GM23338 (cell line): ENCODE measurements at regions not wholly inside any gene's neighbourhood (a gene's known extent, or its start where the extent isn't known, plus 50 kb on each side); places are given as distances from the start of the nearest gene placed in this dataset.

Experiments used
- ATAC-seq: fragments of 200-7000 bp; cut with Tn5 transposase; 3 replicates; pipeline ENCODE4 v1.9.1; 2020
- DNase-seq: peaks from one replicate; pipeline ENCODE4 v3.0.0-alpha.2; 2015; ENCODE audit warnings: low spot score
- H2AFZ ChIP-seq: fragments of 200-600 bp; sonication (generic); 2 replicates; pipeline ENCODE4 v1.8.0; 2016; ENCODE audit warnings: antibody characterized with exemption, mild to moderate bottlenecking, moderate library complexity
- H3F3A ChIP-seq: fragments of 200-600 bp; sonication (generic); replicated peaks from 2 replicates; pipeline ENCODE4 v1.8.0; 2017; ENCODE audit warnings: antibody characterized with exemption, mixed run types, low read depth
- H3K27ac ChIP-seq: fragments of 200-600 bp; sonication (generic); 2 replicates; pipeline ENCODE4 v1.6.1; 2016; ENCODE audit warnings: low read depth
- H3K27me3 ChIP-seq: fragments of 200-600 bp; sonication (generic); 2 replicates; pipeline ENCODE4 v1.8.0; 2016; ENCODE audit warnings: mild to moderate bottlenecking, mixed run types, moderate library complexity; ENCODE audit not compliant: insufficient read depth
- H3K36me3 ChIP-seq: fragments of 200-600 bp; sonication (generic); 2 replicates; pipeline ENCODE4 v1.8.0; 2016; ENCODE audit warnings: mild to moderate bottlenecking; ENCODE audit not compliant: insufficient read depth
- H3K4me1 ChIP-seq: fragments of 200-600 bp; sonication (generic); 2 replicates; pipeline ENCODE4 v1.8.0; 2016; ENCODE audit warnings: mild to moderate bottlenecking, moderate library complexity; ENCODE audit not compliant: insufficient read depth
- H3K4me2 ChIP-seq: fragments of 200-600 bp; sonication (generic); 2 replicates; pipeline ENCODE4 v1.7.1; 2017; ENCODE audit warnings: mixed run types
- H3K4me3 ChIP-seq: fragments of 200-600 bp; sonication (generic); 2 replicates; pipeline ENCODE4 v1.6.1; 2016; ENCODE audit warnings: mixed run types
- H3K79me2 ChIP-seq: fragments of 200-600 bp; sonication (generic); replicated peaks from 2 replicates; pipeline ENCODE4 v1.8.0; 2017; ENCODE audit warnings: mild to moderate bottlenecking; ENCODE audit not compliant: insufficient read depth
- H3K9me2 ChIP-seq: fragments of 200-600 bp; sonication (generic); 2 replicates; pipeline ENCODE4 v1.8.0; 2017; ENCODE audit not compliant: insufficient read depth
- H4K20me1 ChIP-seq: fragments of 200-600 bp; sonication (generic); replicated peaks from 2 replicates; pipeline ENCODE4 v1.8.0; 2017; ENCODE audit warnings: mild to moderate bottlenecking; ENCODE audit not compliant: insufficient read depth
- H3K27ac Mint-ChIP-seq: 2 replicates; pipeline ENCODE4 v1.8.0; 2020; ENCODE audit warnings: inconsistent platforms, mild to moderate bottlenecking, moderate library complexity, mixed read lengths
- H3K27me3 Mint-ChIP-seq: 3 replicates; pipeline ENCODE4 v1.8.0; 2022; ENCODE audit warnings: low read depth, mild to moderate bottlenecking, moderate library complexity, mixed read lengths, inconsistent platforms; ENCODE audit not compliant: insufficient read depth, poor library complexity
- H3K36me3 Mint-ChIP-seq: 3 replicates; pipeline ENCODE4 v1.8.0; 2021; ENCODE audit warnings: low read depth, mild to moderate bottlenecking, inconsistent platforms, moderate library complexity, mixed read lengths
- H3K4me1 Mint-ChIP-seq: 3 replicates; pipeline ENCODE4 v1.8.0; 2020; ENCODE audit warnings: mild to moderate bottlenecking, inconsistent platforms, mixed read lengths
- H3K4me3 Mint-ChIP-seq: 3 replicates; pipeline ENCODE4 v1.8.0; 2021; ENCODE audit warnings: moderate library complexity, mild to moderate bottlenecking, inconsistent platforms, mixed read lengths
- H3K9me3 Mint-ChIP-seq: 3 replicates; pipeline ENCODE4 v1.8.0; 2020; ENCODE audit warnings: moderate library complexity, mild to moderate bottlenecking, inconsistent platforms, mixed read lengths
- CREB1 ChIP-seq: fragments of 250-450 bp; sonication (Bioruptor Pico); IDR thresholded peaks from 2 replicates; pipeline ENCODE4 v1.5.0; 2020; ENCODE audit warnings: low read depth, mild to moderate bottlenecking, moderate library complexity
- ETS1 ChIP-seq: IDR thresholded peaks from 2 replicates; pipeline ENCODE4 v1.6.1; 2016; ENCODE audit warnings: antibody characterized with exemption
- EZH2phosphoT487 ChIP-seq: fragments of 200-600 bp; sonication (generic); IDR thresholded peaks from one replicate; pipeline ENCODE4 v1.8.1; 2018; ENCODE audit warnings: antibody characterized with exemption; ENCODE audit not compliant: unreplicated experiment
- NANOG ChIP-seq: IDR thresholded peaks from 2 replicates; pipeline ENCODE4 v1.6.1; 2016; ENCODE audit warnings: antibody characterized with exemption, borderline replicate concordance
- REST ChIP-seq: IDR thresholded peaks from one replicate; pipeline ENCODE4 v1.6.1; 2018; ENCODE audit warnings: antibody characterized with exemption; ENCODE audit not compliant: unreplicated experiment
- ZNF331 ChIP-seq: fragments of 250-450 bp; sonication (Bioruptor Pico); IDR thresholded peaks from 2 replicates; pipeline ENCODE4 v1.5.0; 2020; ENCODE audit warnings: low read depth, mild to moderate bottlenecking, moderate library complexity

DNA sequence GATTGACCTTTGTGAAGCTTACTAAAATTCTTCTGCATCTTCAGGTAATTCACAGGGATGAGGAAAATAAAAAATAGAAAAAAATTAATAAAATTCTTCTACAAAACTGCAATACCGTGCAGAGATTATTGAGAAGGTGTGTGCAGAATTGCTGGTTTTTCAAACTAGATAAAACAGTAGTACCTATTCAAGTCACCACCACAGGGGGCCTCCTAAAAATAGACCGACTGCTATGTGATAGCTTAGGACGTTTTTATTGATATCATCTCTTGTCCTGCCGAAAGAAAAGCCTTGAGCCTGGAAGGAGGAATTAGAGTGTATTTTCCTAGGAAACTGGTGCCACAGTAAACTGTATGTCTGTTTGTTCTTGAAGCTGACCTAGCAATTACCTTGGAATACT, 325.9 kb downstream of the ZFHX3 start (continued):
- TF ChIP-seq ETS1: no peak
- no peak for TF ChIP-seq REST
- TF ChIP-seq EZH2phosphoT487: no peak
- TF ChIP-seq NANOG: no peak

- Histone ChIP-seq H3K79me2 (no peaks in the 10 kb centered on the region), H4K20me1 (no peaks in the 10 kb centered on the region), H3F3A (no peaks in the 10 kb centered on the region)
These were observed 332.7 kb downstream of the ZFHX3 start for GRCh38 chr16:72715267-72715666.

GRCh38 chr16:72711823-72712222, 336.1 kb downstream of the ZFHX3 start:
- H3K4me3 Mint-ChIP-seq: no peak overlapping the region
- DNase-seq (no peak), ATAC-seq (no peak)
- Histone ChIP-seq H4K20me1 (no peaks in the 10 kb centered on the region), H3K27ac (no peak overlapping the region), H2AFZ (no peak overlapping the region), H3K36me3 (peaks cover 7% of the 10 kb centered on the region; the same call in 1 of the 2 replicates), H3K4me2 (no peak overlapping the region), H3K4me1 (no peaks in the 10 kb centered on the region), H3K4me3 (no peak overlapping the region), H3K27me3 (no peaks in the 10 kb centered on the region), H3K79me2 (no peaks in the 10 kb centered on the region), H3K9me2 (no peaks in the 10 kb centered on the region), H3F3A (no peaks in the 10 kb centered on the region)
- H3K27me3 Mint-ChIP-seq: no peaks in the 10 kb centered on the region
- peaks cover 27% of the 10 kb centered on the region; the same call in 2 of the 3 replicates for H3K36me3 Mint-ChIP-seq
- H3K4me1 Mint-ChIP-seq: no peaks in the 10 kb centered on the region
- H3K9me3 Mint-ChIP-seq: peaks cover 23% of the 10 kb centered on the region; the same call in 2 of the 3 replicates
- no peak overlapping the region for H3K27ac Mint-ChIP-seq
- no peak for TF ChIP-seq NANOG
- TF ChIP-seq ZNF331 (CRISPR knock-in tag): no peak

More at GRCh38 chr16:72715267-72715666, 332.7 kb downstream of the ZFHX3 start:
- H3K27me3 Mint-ChIP-seq: peaks cover 3% of the 10 kb centered on the region
- Histone ChIP-seq H3K4me3 (no peak overlapping the region), H3K4me2 (no peak overlapping the region), H3K4me1 (no peaks in the 10 kb centered on the region), H3K36me3 (peaks cover 7% of the 10 kb centered on the region; the same call in 1 of the 2 replicates), H3K9me2 (no peaks in the 10 kb centered on the region), H2AFZ (no peak overlapping the region), H3K27ac (no peak overlapping the region), H3K27me3 (no peaks in the 10 kb centered on the region)
- no peak overlapping the region for H3K4me3 Mint-ChIP-seq
- H3K36me3 Mint-ChIP-seq: peaks cover 23% of the 10 kb centered on the region
- no peak overlapping the region for H3K27ac Mint-ChIP-seq
- ATAC-seq (no peak), DNase-seq (no peak)
- H3K4me1 Mint-ChIP-seq: peaks cover 4% of the 10 kb centered on the region; the same call in 2 of the 3 replicates
- no peak for TF ChIP-seq CREB1
- peaks cover 19% of the 10 kb centered on the region; the same call in 2 of the 3 replicates for H3K9me3 Mint-ChIP-seq
